Stimulated activated CD4-positive, alpha-beta T cell treated with anti-CD3 and anti-CD28 coated beads, TNF-alpha, amount 100 ng/mL, for 48 hours (primary cell): ENCODE measurements at regions not wholly inside any gene's neighbourhood (a gene's known extent, or its start where the extent isn't known, plus 50 kb on each side); places are given as distances from the start of the nearest gene placed in this dataset.
"Not testable (repeated sequence)": the region's sequence is repeated elsewhere in the genome, so short reads cannot be mapped to it uniquely, and the experiment has no call there.

ENCODE experiments used
- DNase-seq, 3 donors: peaks; one replicate each; pipeline ENCODE4 v3.0.0-alpha.2; 2020; ENCODE audit warnings: low read depth in 3 of 3

- no peak for DNase-seq
Measured at GRCh38 chr18:42545825-42546224, 569.7 kb downstream of the RIT2 start.

DNA sequence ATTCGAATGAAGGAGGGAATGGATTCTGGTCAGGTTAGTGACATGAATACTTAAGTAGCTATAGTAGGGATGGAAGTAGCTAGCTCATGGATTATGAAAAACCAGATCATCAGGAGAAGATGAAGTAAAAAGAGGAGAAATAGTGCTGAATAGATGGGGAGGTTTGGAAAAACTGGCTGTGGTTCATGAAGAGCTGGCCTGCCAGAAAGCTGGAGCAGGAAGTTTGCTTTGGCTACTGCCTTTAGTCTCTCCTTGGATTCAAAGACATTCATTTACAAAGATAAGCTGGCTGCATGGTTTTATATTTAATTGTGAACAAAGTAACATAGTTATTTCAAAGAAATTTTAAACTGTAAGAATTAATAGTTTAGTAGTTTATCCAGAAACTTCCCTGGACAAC, 567.0 kb downstream of the RIT2 start:
- no peak for DNase-seq

- no peak for DNase-seq
Measured at GRCh38 chr18:42549596-42549995, 565.9 kb downstream of the RIT2 start.

GRCh38 chr18:42552559-42552958, 562.9 kb downstream of the RIT2 start:
- not testable (repeated sequence) for DNase-seq

GRCh38 chr18:42559069-42559690, 556.3 kb downstream of the RIT2 start:
- no peak for DNase-seq

GRCh38 chr18:42561521-42561920, 554.0 kb downstream of the RIT2 start:
- DNase-seq: no peak

DNA sequence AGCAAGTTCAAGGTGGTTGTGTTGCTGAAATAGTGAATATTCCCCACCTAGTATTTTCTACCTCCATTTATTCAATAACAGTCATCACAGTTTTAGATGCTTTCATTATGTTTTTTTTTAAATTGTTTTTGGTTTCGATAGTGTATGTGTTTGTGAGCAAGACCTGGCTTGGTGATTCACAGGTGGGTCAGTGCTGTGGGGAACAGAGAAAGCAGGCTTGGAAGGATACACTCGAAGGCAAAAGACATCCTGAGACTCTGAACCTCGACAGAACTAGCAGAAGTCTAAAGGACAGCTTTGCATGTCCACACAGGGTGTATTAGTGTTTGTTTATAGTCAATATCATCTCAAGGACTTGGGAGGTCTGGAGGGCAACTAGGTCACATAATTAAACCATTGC, 551.5 kb downstream of the RIT2 start:
- DNase-seq: no peak

DNA sequence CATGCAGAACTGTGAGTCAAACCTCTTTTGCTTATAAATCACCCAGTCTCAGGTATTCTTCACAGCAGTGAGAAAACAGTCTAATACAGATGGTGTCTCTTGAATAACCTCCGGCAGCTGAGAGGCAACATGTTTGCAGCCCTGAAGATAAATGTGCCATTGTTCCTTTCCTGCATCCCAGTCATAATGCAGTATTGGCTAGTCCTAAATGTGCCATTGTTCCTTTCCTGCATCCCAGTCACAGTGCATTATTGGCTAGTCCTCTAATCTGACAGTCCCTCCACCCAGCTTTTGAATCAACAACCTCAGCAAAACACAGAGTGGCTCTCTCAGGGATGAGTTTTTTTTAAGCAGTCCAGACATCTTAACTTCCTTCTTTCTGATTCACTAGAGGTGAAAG, 550.7 kb downstream of the RIT2 start:
- DNase-seq: no peak

DNA sequence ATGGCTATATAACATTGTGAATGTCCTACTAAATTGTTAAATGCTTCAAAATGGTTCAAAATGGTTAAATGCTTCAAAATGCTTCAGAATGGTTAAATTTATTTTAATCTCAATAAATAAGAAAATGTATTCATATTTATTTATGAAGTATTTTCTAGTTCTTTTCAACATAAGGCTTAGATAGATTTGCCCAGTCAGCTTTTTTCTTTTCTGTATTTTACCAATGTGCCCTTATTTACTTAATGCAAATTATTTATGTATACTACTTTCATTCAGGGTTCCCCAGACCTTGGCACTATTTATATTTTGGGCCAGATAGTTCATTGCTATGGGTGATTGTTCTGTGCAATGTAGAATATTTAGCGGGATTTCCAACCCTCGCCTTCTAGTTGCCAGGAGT, 546.7 kb downstream of the RIT2 start:
- DNase-seq: no peak

- DNase-seq: no peak
Measured at GRCh38 chr18:42574871-42575270, 540.6 kb downstream of the RIT2 start.

DNA sequence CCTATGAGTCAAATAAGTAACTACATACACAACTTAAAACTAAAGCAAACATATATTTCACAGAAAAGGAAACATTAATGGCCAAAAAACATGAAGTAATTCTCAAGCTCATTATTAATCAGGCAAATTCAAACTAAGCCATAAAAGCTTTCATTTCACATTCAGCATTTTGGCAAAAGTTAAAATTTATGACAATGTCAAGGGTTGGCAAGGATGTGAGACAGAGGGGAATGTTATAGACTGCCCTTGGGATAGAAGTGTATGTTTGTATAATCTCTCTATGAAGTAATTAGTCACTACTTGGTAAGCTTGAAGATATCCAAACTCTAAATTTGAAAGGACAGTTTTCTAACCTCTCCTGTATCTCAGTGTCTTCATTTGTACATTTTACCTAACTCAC, 539.4 kb downstream of the RIT2 start:
- no peak for DNase-seq

GRCh38 chr18:42578792-42579191, 536.7 kb downstream of the RIT2 start:
- DNase-seq: no peak

GRCh38 chr18:42582266-42582665, 533.2 kb downstream of the RIT2 start:
- no peak for DNase-seq

DNA sequence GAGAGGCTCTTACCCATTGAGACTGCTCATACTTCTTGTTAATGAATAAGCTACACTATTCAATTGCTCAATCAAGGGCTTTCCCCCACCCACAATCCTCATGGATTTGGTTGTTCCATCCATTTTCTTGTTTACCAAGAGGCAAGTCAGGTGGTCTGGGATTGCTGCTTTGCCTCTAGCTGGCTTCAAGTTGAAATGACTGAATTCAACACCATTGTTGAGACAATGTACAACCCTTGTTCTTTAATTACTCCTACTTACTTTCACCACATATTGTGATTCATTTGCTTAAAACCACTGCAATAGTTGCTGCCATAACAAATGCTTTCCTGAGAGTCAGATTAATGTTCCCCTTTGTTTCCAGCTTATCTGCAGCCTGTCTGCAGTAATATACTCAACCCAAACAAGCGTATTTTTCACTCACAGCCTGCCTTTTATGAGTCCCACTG, 532.2 kb downstream of the RIT2 start:
- no peak for DNase-seq

DNA sequence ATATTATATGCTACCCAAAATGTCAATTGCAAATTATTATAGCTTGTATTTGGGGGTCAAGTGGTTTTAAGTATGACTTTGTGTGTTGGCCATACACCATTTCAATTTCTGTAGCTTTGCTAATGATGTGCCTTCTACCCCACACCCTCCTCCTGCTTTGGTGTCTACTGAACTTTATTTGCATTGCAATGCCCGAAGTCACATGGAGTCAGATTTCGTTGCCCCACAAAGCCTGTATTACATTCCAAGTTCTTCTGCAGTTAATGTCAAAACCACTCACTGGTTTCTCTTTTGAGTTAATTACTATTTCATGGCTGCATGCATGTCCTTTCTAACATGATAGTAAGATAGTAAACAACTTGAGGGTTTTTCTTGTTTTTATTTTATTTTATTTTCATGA, 528.9 kb downstream of the RIT2 start:
- no peak for DNase-seq

- no peak for DNase-seq
Measured at GRCh38 chr18:42588786-42589185, 526.7 kb downstream of the RIT2 start.

GRCh38 chr18:42604820-42605219, 510.7 kb downstream of the RIT2 start:
- no peak for DNase-seq

- no peak for DNase-seq
Measured at GRCh38 chr18:42606886-42607495, 508.5 kb downstream of the RIT2 start.

DNA sequence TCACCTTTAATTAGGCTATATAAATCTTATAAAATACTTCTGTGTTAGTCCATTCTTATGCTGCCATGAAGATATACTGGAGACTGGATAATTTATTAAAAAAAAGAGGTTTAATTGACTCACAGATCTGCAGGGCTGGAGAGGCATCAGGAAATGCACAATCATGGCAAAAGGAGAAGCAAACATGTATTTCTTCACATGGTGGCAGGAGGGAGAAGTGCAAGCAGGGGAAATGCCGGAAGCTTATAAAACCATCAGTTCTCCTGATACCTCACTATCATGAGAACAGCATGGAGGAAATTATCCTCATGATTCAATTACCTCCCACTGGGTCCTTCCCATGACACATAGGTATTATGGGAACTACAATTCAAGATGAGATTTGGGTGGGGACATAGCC, 504.4 kb downstream of the RIT2 start:
- DNase-seq: no peak

GRCh38 chr18:42614619-42615293, 500.7 kb downstream of the RIT2 start:
- no peak for DNase-seq

GRCh38 chr18:42617221-42617620, 498.3 kb downstream of the RIT2 start:
- no peak for DNase-seq

DNA sequence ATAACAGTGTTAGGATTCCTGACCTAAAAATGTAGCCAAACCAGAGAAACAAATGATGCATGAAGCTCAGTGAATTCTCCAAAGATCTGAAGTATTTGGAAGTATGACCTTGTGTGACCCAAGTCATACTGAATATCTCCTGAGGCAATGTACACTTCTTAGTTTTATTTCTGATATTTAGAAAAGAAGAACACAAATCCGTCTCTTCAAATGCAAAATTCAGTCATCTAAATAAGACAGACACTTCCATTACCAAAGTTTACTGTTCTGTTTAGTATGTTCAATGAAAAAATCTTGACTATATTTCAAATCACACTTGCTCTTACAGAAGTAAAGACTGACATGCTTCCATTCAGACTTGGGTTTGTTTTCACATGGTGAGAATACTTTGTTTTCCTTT, 495.7 kb downstream of the RIT2 start:
- DNase-seq: no peak

DNA sequence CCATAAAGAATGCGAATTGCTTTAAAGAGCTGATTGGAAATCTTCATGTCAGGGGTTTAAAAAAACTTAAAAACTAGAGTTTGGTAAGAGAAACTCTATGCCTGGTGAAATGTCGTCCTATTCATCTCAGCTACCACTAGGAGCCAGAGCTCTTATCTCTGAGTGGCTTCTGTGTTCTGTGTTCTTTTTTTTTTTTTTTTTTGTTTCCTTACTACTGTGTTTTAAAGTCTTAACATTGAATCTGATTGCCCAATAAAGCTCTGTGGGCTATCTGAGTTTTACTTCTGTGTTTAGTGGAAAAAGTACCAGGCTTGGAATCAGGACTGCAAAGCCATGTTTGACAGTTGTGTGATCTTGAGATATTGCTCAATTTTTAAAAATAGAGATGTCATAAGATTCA, 494.8 kb downstream of the RIT2 start:
- DNase-seq: no peak
